Mucosa of gallbladder (tissue), 1 donor: ENCODE measurements at regions not wholly inside any gene's neighbourhood (a gene's known extent, or its start where the extent isn't known, plus 50 kb on each side); places are given as distances from the start of the nearest gene placed in this dataset.

Experiments
- DNase-seq: peaks from one replicate; pipeline ENCODE4 v3.0.0-alpha.2; 2020; ENCODE audit warnings: low spot score
- donor health status: DM: no; HTN: no; CAD: no.

- no peak for DNase-seq
Observed at GRCh38 chr7:1321411-1322239, 89.0 kb downstream of the UNCX start.

- no peak for DNase-seq
Observed at GRCh38 chr7:1322240-1323110, 89.8 kb downstream of the UNCX start.

- no peak for DNase-seq
Observed at GRCh38 chr7:1323178-1324027, 90.7 kb downstream of the UNCX start.

- DNase-seq: no peak
Observed at GRCh38 chr7:1324028-1324900, 91.6 kb downstream of the UNCX start.

- DNase-seq: no peak
Observed at GRCh38 chr7:1325246-1325645, 92.6 kb downstream of the UNCX start.

- DNase-seq: no peak
Observed at GRCh38 chr7:1325646-1326510, 93.2 kb downstream of the UNCX start.

GRCh38 chr7:1326511-1326785 is 93.8 kb downstream of the UNCX start:
- no peak for DNase-seq

- DNase-seq: no peak
Observed at GRCh38 chr7:1329261-1329660, 96.6 kb downstream of the UNCX start.

- DNase-seq: no peak
Observed at GRCh38 chr7:1329966-1330800, 97.5 kb downstream of the UNCX start.

- DNase-seq: no peak
Observed at GRCh38 chr7:1330801-1331425, 98.2 kb downstream of the UNCX start.

- DNase-seq: no peak
Observed at GRCh38 chr7:1331561-1332467, 99.1 kb downstream of the UNCX start.

- DNase-seq: no peak
Observed at GRCh38 chr7:1336509-1336908, 103.8 kb downstream of the UNCX start.

- DNase-seq: no peak
Observed at GRCh38 chr7:1339611-1340010, 106.9 kb downstream of the UNCX start.

- no peak for DNase-seq
Observed at GRCh38 chr7:1340031-1340430, 107.4 kb downstream of the UNCX start.

- DNase-seq: no peak
Observed at GRCh38 chr7:1340461-1341360, 108.0 kb downstream of the UNCX start.

GRCh38 chr7:1341361-1342089 is 108.9 kb downstream of the UNCX start:
- DNase-seq: no peak
